ENCODE measurements at regions not wholly inside any gene's neighbourhood (a gene's known extent, or its start where the extent isn't known, plus 50 kb on each side); places are given as distances from the start of the nearest gene placed in this dataset.

- H3K27ac ChIP-seq (replicated peaks) = no peak overlapping the region
Measured at GRCh38 chr15:62779036-62779770, 263.3 kb upstream of the TPM1 start.

GRCh38 chr15:62779899-62780298, 262.6 kb upstream of the TPM1 start:
- Histone ChIP-seq H3K4me3 (replicated peaks; ENCODE audit: insufficient read depth, low read length) (no peak overlapping the region), H3K27ac (replicated peaks) (no peak overlapping the region), H3K27me3 (ENCODE audit: insufficient read depth, poor library complexity, severe bottlenecking) (no peaks in the 10 kb centered on the region)
- no peak for TF ChIP-seq POLR2AphosphoS5 (IDR thresholded peaks at IDR 0.05; ENCODE audit: low read depth)
- TF ChIP-seq SPI1 (IDR thresholded peaks at IDR 0.05; ENCODE audit: borderline replicate concordance, low read depth) = no peak
- no peak for TF ChIP-seq CTCF (IDR thresholded peaks at IDR 0.05; ENCODE audit: insufficient read depth, low read length)
- no peak for TF ChIP-seq GABPA (IDR thresholded peaks at IDR 0.05; ENCODE audit: low read depth)
- TF ChIP-seq REST (IDR thresholded peaks at IDR 0.05; ENCODE audit: insufficient replicate concordance, low read depth) = no peak
- no peak for DNase-seq (ENCODE audit: low read depth in 1 of 2, low spot score in 1 of 2)

More at GRCh38 chr15:62779036-62779770, 263.3 kb upstream of the TPM1 start:
- TF ChIP-seq GABPA (IDR thresholded peaks at IDR 0.05; ENCODE audit: low read depth) = no peak
- TF ChIP-seq CTCF (IDR thresholded peaks at IDR 0.05; ENCODE audit: insufficient read depth, low read length) = no peak
- no peak for TF ChIP-seq SPI1 (IDR thresholded peaks at IDR 0.05; ENCODE audit: borderline replicate concordance, low read depth)
- TF ChIP-seq REST (IDR thresholded peaks at IDR 0.05; ENCODE audit: insufficient replicate concordance, low read depth) = no peak
- H3K4me3 ChIP-seq (replicated peaks; ENCODE audit: insufficient read depth, low read length) = no peak overlapping the region
- H3K27me3 ChIP-seq (ENCODE audit: insufficient read depth, poor library complexity, severe bottlenecking) = no peaks in the 10 kb centered on the region
- DNase-seq (ENCODE audit: low read depth in 1 of 2, low spot score in 1 of 2) = no peak

GRCh38 chr15:62781081-62781497, 261.5 kb upstream of the TPM1 start:
- no peak for DNase-seq (ENCODE audit: low read depth in 1 of 2, low spot score in 1 of 2)
- no peak overlapping the region for H3K4me3 ChIP-seq (replicated peaks; ENCODE audit: insufficient read depth, low read length)
- TF ChIP-seq GABPA (IDR thresholded peaks at IDR 0.05; ENCODE audit: low read depth) = no peak
- TF ChIP-seq POLR2AphosphoS5 (IDR thresholded peaks at IDR 0.05; ENCODE audit: low read depth) = no peak
- TF ChIP-seq CTCF (IDR thresholded peaks at IDR 0.05; ENCODE audit: insufficient read depth, low read length) = no peak
- no peak for TF ChIP-seq SPI1 (IDR thresholded peaks at IDR 0.05; ENCODE audit: borderline replicate concordance, low read depth)
- no peak for TF ChIP-seq REST (IDR thresholded peaks at IDR 0.05; ENCODE audit: insufficient replicate concordance, low read depth)
- H3K27ac ChIP-seq (replicated peaks) = no peak overlapping the region
- no peaks in the 10 kb centered on the region for H3K27me3 ChIP-seq (ENCODE audit: insufficient read depth, poor library complexity, severe bottlenecking)
